Ovary (tissue), 3 donors: ENCODE measurements at regions not wholly inside any gene's neighbourhood (a gene's known extent, or its start where the extent isn't known, plus 50 kb on each side); places are given as distances from the start of the nearest gene placed in this dataset.

ENCODE experiments used
- CTCF ChIP-seq, 3 donors: fragments of 450-650 bp in 2 of 3; fragments of 200-600 bp in 1 of 3; IDR thresholded peaks; one replicate each; pipeline versions ENCODE4 v1.5.1 to v1.8.0; 2016 to 2022; ENCODE audit warnings: antibody characterized with exemption in 3 of 3, mild to moderate bottlenecking in 1 of 3
- EP300 ChIP-seq: sonication (generic); formaldehyde crosslinking; IDR thresholded peaks from one replicate; pipeline ENCODE4 v1.6.1; 2017; ENCODE audit warnings: antibody characterized with exemption
- POLR2A ChIP-seq: fragments of 450-650 bp; IDR thresholded peaks from one replicate; pipeline ENCODE4 v1.6.1; 2017; ENCODE audit warnings: antibody characterized with exemption, mild to moderate bottlenecking, moderate library complexity
- donor health status: DM: no; HTN: no; CAD: no.

- no peak for TF ChIP-seq POLR2A
- TF ChIP-seq CTCF (IDR thresholded peaks at IDR 0.05): no peak
- TF ChIP-seq EP300: no peak
Measured at GRCh38 chr4:176013476-176014247, 52.0 kb upstream of the WDR17 start.
